Activated naive CD8-positive, alpha-beta T cell treated with anti-CD3 and anti-CD28 coated beads, Interleukin-2, amount 50 U/mL, for 24 hours (primary cell): ENCODE measurements at regions not wholly inside any gene's neighbourhood (a gene's known extent, or its start where the extent isn't known, plus 50 kb on each side); places are given as distances from the start of the nearest gene placed in this dataset.
"Not testable (repeated sequence)": the region's sequence is repeated elsewhere in the genome, so short reads cannot be mapped to it uniquely, and the experiment has no call there.

Source experiments
- ATAC-seq: fragments of 150-1000 bp; cut with Tn5 transposase; one replicate; pipeline ENCODE4 v1.10.0; 2021
- DNase-seq: peaks from one replicate; pipeline ENCODE4 v3.0.0; 2021
- H3K27ac Mint-ChIP-seq: one replicate; pipeline ENCODE4 v1.8.0; 2021; ENCODE audit warnings: mild to moderate bottlenecking, mixed read lengths
- H3K27me3 Mint-ChIP-seq: one replicate; pipeline ENCODE4 v1.8.0; 2021; ENCODE audit warnings: mixed read lengths
- H3K36me3 Mint-ChIP-seq: one replicate; pipeline ENCODE4 v1.8.0; 2021; ENCODE audit warnings: low read depth, mixed read lengths
- H3K4me1 Mint-ChIP-seq: one replicate; pipeline ENCODE4 v1.8.0; 2021; ENCODE audit warnings: mixed read lengths
- H3K4me3 Mint-ChIP-seq: one replicate; pipeline ENCODE4 v1.8.0; 2021; ENCODE audit warnings: mild to moderate bottlenecking, moderate library complexity, mixed read lengths
- H3K9me3 Mint-ChIP-seq: one replicate; pipeline ENCODE4 v1.8.0; 2021; ENCODE audit warnings: mixed read lengths

- Mint-ChIP-seq H3K27me3 (no peaks in the 10 kb centered on the region), H3K4me3 (no peak overlapping the region), H3K4me1 (no peaks in the 10 kb centered on the region), H3K27ac (no peak overlapping the region), H3K9me3 (peaks cover 9% of the 10 kb centered on the region), H3K36me3 (no peaks in the 10 kb centered on the region)
- DNase-seq (no peak), ATAC-seq (no peak)
These were observed 295.7 kb downstream of the SOX2 start for GRCh38 chr3:182007441-182007840.

GRCh38 chr3:182018361-182018760 is 306.6 kb downstream of the SOX2 start:
- ATAC-seq = no peak
- Mint-ChIP-seq H3K27me3 (no peaks in the 10 kb centered on the region), H3K4me1 (no peaks in the 10 kb centered on the region), H3K27ac (no peak overlapping the region), H3K4me3 (no peak overlapping the region), H3K9me3 (no peaks in the 10 kb centered on the region), H3K36me3 (no peaks in the 10 kb centered on the region)
- no peak for DNase-seq

- ATAC-seq = no peak
- no peaks in the 10 kb centered on the region for H3K4me1 Mint-ChIP-seq
- no peaks in the 10 kb centered on the region for H3K36me3 Mint-ChIP-seq
- no peaks in the 10 kb centered on the region for H3K27me3 Mint-ChIP-seq
- peaks cover 3% of the 10 kb centered on the region for H3K9me3 Mint-ChIP-seq
- H3K4me3 Mint-ChIP-seq = no peak overlapping the region
- no peak for DNase-seq
- no peak overlapping the region for H3K27ac Mint-ChIP-seq
These were observed 308.2 kb downstream of the SOX2 start for GRCh38 chr3:182019926-182020325.

DNA sequence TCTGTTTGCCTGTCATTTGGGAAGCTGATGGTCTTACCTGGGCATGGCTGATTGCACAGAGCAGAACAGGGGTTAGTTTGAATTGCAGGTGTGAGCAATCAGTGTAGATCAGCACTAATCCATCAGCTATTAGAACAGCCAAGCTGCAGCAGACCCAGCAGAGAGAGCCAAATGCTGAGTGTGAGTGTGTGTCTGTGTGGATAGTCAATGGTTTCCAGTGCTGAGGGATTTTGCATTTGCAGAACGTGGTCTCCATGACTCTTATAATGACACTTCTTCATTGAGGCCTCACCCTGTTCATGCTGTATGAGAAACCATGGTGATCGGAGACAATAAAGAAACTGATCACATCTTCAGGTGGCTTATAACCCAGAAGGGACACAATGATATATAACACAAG is 312.1 kb downstream of the SOX2 start:
- DNase-seq = no peak
- no peaks in the 10 kb centered on the region for H3K4me1 Mint-ChIP-seq
- no peaks in the 10 kb centered on the region for H3K27me3 Mint-ChIP-seq
- no peak for ATAC-seq
- H3K36me3 Mint-ChIP-seq = no peaks in the 10 kb centered on the region
- H3K27ac Mint-ChIP-seq = no peak overlapping the region
- no peak overlapping the region for H3K4me3 Mint-ChIP-seq
- peaks cover 3% of the 10 kb centered on the region for H3K9me3 Mint-ChIP-seq

DNA sequence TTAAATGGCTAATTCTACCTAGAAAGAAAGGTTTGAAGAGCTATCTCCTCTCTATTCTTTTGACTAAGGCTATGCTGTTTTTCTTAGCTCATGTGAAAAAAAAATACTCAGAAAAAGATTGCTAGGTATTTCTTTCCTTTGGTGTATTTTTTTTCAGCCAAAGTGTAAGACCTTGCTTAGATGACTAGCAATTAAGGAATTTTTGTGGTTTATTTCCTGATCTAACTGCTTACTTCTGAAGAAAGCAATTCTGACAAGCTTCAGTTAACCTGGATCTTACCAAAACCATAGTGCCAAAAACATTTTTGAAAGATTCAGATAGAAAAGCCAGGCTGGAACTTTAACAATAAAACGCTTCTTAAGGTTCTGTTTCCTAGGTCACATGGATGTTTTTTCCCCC is 315.6 kb downstream of the SOX2 start:
- ATAC-seq = no peak
- Mint-ChIP-seq H3K36me3 (no peaks in the 10 kb centered on the region), H3K27ac (no peak overlapping the region), H3K27me3 (no peaks in the 10 kb centered on the region), H3K4me3 (no peak overlapping the region), H3K9me3 (peaks cover 3% of the 10 kb centered on the region), H3K4me1 (no peaks in the 10 kb centered on the region)
- no peak for DNase-seq

DNA sequence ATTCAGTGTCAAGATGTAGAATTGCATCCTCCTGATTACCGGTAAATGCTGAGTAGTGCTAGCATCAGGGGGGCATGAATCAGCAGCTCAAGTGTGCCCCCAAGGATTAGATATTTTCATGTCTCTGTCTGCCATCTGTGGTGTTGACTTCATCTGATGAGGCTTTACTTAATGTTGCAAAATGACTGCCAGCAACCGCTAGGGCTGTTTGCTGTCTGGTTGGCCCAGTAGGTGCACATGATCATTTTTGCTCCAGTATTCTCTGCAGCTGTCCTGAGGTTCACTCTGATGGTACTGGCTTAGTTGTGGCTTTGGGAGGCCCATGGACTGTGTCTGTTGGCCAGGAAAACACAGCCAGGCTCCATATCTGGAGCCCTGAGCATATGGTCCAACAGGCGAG is 316.4 kb downstream of the SOX2 start:
- Mint-ChIP-seq H3K4me1 (no peaks in the 10 kb centered on the region), H3K9me3 (peaks cover 3% of the 10 kb centered on the region), H3K4me3 (no peak overlapping the region), H3K27me3 (no peaks in the 10 kb centered on the region), H3K36me3 (no peaks in the 10 kb centered on the region), H3K27ac (no peak overlapping the region)
- ATAC-seq (no peak), DNase-seq (no peak)

DNA sequence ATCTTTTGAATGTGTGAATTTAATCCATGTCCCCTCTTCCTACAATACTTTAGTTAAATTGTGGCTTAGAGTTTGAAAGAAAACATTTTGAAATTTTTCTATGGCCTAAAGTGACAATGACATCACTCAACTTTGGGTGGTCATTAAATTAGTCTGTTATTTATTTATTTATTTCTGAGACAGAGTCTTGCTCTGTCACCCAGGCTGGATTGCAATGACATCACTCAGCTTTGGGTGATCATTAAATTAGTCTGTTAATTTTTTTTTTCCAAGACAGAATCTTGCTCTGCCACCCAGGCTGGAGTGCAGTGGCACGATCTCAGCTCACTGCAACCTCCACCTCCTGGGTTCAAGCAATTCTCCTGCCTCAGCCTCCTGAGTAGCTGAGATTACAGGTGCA is 322.5 kb downstream of the SOX2 start:
- not testable (repeated sequence) for H3K27me3 Mint-ChIP-seq, H3K4me1 Mint-ChIP-seq, H3K36me3 Mint-ChIP-seq, H3K9me3 Mint-ChIP-seq, H3K4me3 Mint-ChIP-seq, ATAC-seq, H3K27ac Mint-ChIP-seq, DNase-seq

DNA sequence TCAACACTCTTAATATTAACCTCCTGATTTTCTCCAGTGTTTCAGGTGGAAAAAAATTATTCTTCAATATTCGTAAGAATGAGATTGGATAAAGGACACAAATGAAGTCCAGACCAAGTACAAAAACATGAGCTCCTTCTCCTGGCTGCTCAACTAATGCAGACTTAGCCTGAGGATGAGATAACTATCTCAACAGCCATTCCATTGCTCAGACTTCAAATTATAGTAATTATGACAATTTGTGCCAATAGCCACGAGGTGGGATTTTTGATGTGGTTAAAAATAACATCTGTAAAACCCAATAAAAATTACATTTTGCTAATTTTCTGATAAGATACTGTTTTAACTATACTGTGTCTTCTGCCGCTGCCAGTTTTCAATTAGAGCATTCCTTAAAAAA is 323.6 kb downstream of the SOX2 start:
- DNase-seq (no peak), ATAC-seq (no peak)
- Mint-ChIP-seq H3K36me3 (no peaks in the 10 kb centered on the region), H3K4me1 (no peaks in the 10 kb centered on the region), H3K9me3 (peaks cover 5% of the 10 kb centered on the region), H3K27ac (no peak overlapping the region), H3K4me3 (no peak overlapping the region), H3K27me3 (no peaks in the 10 kb centered on the region)

- H3K4me1 Mint-ChIP-seq = no peaks in the 10 kb centered on the region
- no peaks in the 10 kb centered on the region for H3K27me3 Mint-ChIP-seq
- ATAC-seq (no peak), DNase-seq (no peak)
- no peak overlapping the region for H3K27ac Mint-ChIP-seq
- H3K36me3 Mint-ChIP-seq = no peaks in the 10 kb centered on the region
- H3K4me3 Mint-ChIP-seq = no peak overlapping the region
- H3K9me3 Mint-ChIP-seq = peaks cover 5% of the 10 kb centered on the region
These were observed 324.7 kb downstream of the SOX2 start for GRCh38 chr3:182036382-182036781.

DNA sequence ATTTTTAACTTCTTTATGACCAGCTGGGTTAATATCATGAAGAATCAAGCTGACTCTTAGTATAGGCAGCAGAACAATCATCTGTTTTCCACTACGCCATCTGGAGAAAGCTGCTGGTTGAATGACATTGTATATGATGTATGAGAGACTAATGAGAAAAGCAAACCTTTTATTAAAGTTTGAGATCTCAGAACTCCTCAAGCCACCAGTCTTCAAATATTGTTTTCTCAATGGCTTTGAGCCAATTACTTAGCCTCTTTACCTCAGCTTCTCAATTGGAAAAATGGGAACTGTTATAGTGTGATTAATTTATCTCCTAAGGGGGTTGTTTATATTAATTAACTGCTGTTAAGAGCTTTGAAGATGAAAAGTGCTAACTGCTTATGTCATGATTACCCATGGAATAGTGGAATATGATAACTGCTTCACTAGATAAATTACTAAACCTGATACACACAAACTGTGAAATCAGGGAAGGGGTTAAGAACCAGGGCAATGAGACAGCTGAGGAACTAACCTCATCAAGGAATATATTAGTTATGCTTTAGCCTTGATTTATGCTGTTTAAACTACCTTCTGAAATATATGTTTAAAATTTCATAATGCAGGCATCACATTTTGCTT is 330.1 kb downstream of the SOX2 start:
- no peak for ATAC-seq
- H3K4me3 Mint-ChIP-seq = no peak overlapping the region
- H3K9me3 Mint-ChIP-seq = no peaks in the 10 kb centered on the region
- no peaks in the 10 kb centered on the region for H3K36me3 Mint-ChIP-seq
- H3K27me3 Mint-ChIP-seq = no peaks in the 10 kb centered on the region
- H3K27ac Mint-ChIP-seq = no peak overlapping the region
- no peak for DNase-seq
- H3K4me1 Mint-ChIP-seq = no peaks in the 10 kb centered on the region

- Mint-ChIP-seq H3K27ac (no peak overlapping the region), H3K36me3 (no peaks in the 10 kb centered on the region)
- ATAC-seq = no peak
These were observed 334.0 kb downstream of the SOX2 start for GRCh38 chr3:182045736-182046135.

GRCh38 chr3:182046166-182046764 is 334.5 kb downstream of the SOX2 start:
- no peaks in the 10 kb centered on the region for H3K27me3 Mint-ChIP-seq
- no peaks in the 10 kb centered on the region for H3K4me1 Mint-ChIP-seq
- no peak overlapping the region for H3K27ac Mint-ChIP-seq
- no peaks in the 10 kb centered on the region for H3K9me3 Mint-ChIP-seq
- DNase-seq (no peak), ATAC-seq (no peak)
- no peak overlapping the region for H3K4me3 Mint-ChIP-seq
- no peaks in the 10 kb centered on the region for H3K36me3 Mint-ChIP-seq

More at GRCh38 chr3:182045736-182046135, 334.0 kb downstream of the SOX2 start:
- Mint-ChIP-seq H3K4me3 (no peak overlapping the region), H3K9me3 (no peaks in the 10 kb centered on the region), H3K27me3 (no peaks in the 10 kb centered on the region), H3K4me1 (no peaks in the 10 kb centered on the region)
- no peak for DNase-seq

GRCh38 chr3:182050932-182051331 is 339.2 kb downstream of the SOX2 start:
- DNase-seq = no peak
- Mint-ChIP-seq H3K4me1 (no peaks in the 10 kb centered on the region), H3K27ac (no peak overlapping the region), H3K9me3 (no peaks in the 10 kb centered on the region), H3K27me3 (no peaks in the 10 kb centered on the region), H3K4me3 (no peak overlapping the region), H3K36me3 (no peaks in the 10 kb centered on the region)
- no peak for ATAC-seq

GRCh38 chr3:182052332-182052731 is 340.6 kb downstream of the SOX2 start:
- Mint-ChIP-seq H3K27me3 (no peaks in the 10 kb centered on the region), H3K4me1 (no peaks in the 10 kb centered on the region), H3K36me3 (no peaks in the 10 kb centered on the region), H3K27ac (no peak overlapping the region), H3K4me3 (no peak overlapping the region), H3K9me3 (no peaks in the 10 kb centered on the region)
- DNase-seq = no peak
- no peak for ATAC-seq

GRCh38 chr3:182052757-182053156 is 341.0 kb downstream of the SOX2 start:
- DNase-seq = no peak
- no peaks in the 10 kb centered on the region for H3K9me3 Mint-ChIP-seq
- H3K4me3 Mint-ChIP-seq = no peak overlapping the region
- H3K4me1 Mint-ChIP-seq = no peaks in the 10 kb centered on the region
- H3K36me3 Mint-ChIP-seq = no peaks in the 10 kb centered on the region
- no peak overlapping the region for H3K27ac Mint-ChIP-seq
- H3K27me3 Mint-ChIP-seq = no peaks in the 10 kb centered on the region
- no peak for ATAC-seq

DNA sequence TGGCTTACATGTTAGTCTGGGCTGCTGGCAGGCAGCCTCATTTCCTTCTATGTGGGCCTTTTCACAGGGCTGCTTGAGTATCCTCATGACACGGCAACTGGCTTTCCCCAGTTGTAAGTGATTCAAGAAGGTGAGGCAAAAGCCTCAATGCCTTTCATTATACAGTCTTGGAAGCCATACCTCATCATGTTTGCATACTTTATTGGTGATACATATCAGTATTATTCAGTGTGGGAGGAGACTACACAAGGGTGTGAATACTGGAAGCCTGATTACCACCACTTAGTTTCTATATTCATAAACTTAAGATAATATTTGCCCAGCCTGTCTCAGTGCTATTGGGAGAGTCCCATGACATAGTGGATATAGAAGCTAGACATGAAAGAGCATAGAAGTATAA is 346.8 kb downstream of the SOX2 start:
- Mint-ChIP-seq H3K27me3 (no peaks in the 10 kb centered on the region), H3K27ac (no peak overlapping the region), H3K9me3 (no peaks in the 10 kb centered on the region), H3K36me3 (no peaks in the 10 kb centered on the region), H3K4me1 (no peaks in the 10 kb centered on the region), H3K4me3 (no peak overlapping the region)
- no peak for DNase-seq
- no peak for ATAC-seq
